ENCODE measurements at regions not wholly inside any gene's neighbourhood (a gene's known extent, or its start where the extent isn't known, plus 50 kb on each side); places are given as distances from the start of the nearest gene placed in this dataset.

DNA sequence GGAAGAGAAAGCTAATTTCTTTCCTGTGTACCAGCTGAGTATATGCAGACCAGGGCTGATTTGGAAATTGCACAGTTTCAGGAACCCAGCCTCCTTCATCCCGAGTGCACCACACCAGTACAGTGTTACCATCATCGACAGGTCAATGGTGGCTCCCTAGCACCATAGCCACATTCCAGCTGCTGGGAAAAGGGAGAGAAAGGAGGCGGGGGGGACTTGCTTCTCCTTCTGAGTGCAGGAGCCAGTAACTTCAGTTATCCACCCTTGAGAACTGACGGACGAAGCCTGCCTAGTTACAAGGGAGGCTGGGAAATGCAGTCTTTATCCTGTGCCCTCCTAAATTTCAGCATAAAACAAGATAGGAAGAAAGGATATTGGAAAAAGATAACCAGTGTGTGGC lies 129.7 kb upstream of the PRICKLE2 start:
- WGBS (ENCODE audit: extremely low coverage, insufficient coverage, insufficient read length), result no CpG with 5 or more reads among the region's 5 CpGs
- H3K18ac ChIP-seq (ENCODE audit: low read length), result peak overlapping the region; percentile 94

DNA sequence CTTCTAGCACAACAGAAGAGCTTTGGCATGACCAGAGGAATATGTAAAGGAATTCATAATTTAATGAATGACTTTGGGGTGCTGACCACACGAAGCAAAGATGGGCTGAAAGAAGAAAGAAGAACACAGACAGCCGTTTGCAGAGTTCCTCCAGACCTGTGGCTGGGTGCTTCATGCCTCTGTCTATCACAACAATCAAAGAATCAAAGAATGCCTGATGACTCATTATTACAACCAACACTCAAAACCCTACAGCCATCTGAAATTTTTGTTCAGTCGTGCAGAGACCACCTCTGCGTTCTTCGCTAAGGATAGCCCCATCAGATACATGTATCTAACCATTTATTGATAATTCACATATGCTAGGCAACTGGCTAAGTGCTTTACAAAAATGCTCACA lies 129.0 kb upstream of the PRICKLE2 start:
- Histone ChIP-seq H4K91ac (ENCODE audit: low read depth, low read length) (no peak overlapping the region), H3K9ac (ENCODE audit: low read length) (no peak overlapping the region), H2AFZ (ENCODE audit: insufficient read depth, low read length, poor library complexity) (no peak overlapping the region), H3K4me3 (ENCODE audit: low read depth, low read length) (no peak overlapping the region), H4K12ac (ENCODE audit: low read depth, low read length) (no peak overlapping the region), H3K79me2 (ENCODE audit: control insufficient read depth, insufficient read depth, low read length, poor library complexity) (peaks cover 2% of the 10 kb centered on the region), H3K27me3 (ENCODE audit: insufficient read depth, low read length) (no peaks in the 10 kb centered on the region), H3K4ac (ENCODE audit: low read depth, low read length) (no peak overlapping the region), H3K9me3 (ENCODE audit: insufficient read depth, low read depth, low read length) (no peaks in the 10 kb centered on the region), H2AK5ac (ENCODE audit: low read length) (no peak overlapping the region), H3K23ac (ENCODE audit: low read length) (no peak overlapping the region), H4K8ac (ENCODE audit: low read depth, low read length) (peak overlapping the region; percentile 45), H3K4me2 (ENCODE audit: low read length) (no peak overlapping the region), H3K27ac (ENCODE audit: low read depth, low read length) (peak overlapping the region; percentile 55), H2BK5ac (ENCODE audit: low read depth, low read length, poor library complexity) (peak overlapping the region; percentile 63), H3K18ac (ENCODE audit: low read length) (peak overlapping the region; percentile 46), H2BK12ac (ENCODE audit: low read length) (peak overlapping the region; percentile 61), H3K79me1 (ENCODE audit: low read length) (peaks cover 27% of the 10 kb centered on the region), H3K14ac (ENCODE audit: low read length) (peak overlapping the region; percentile 55), H3K4me1 (ENCODE audit: control insufficient read depth in 1 of 2, insufficient read depth in 2 of 2, low read length in 2 of 2) (peaks cover 19 to 34% of the 10 kb centered on the region in 2 experiments), H2BK120ac (ENCODE audit: insufficient read depth, low read length, poor library complexity) (peak overlapping the region; percentile 43), H3K36me3 (ENCODE audit: control insufficient read depth in 1 of 2, insufficient read depth in 2 of 2, low read length in 2 of 2) (no peaks in the 10 kb centered on the region)
- WGBS (ENCODE audit: extremely low coverage, insufficient coverage, insufficient read length), result no CpG with 5 or more reads among the region's 5 CpGs
- peak in 1 of 2 donors; percentile 6 for DNase-seq

More for the DNA sequence above, 129.7 kb upstream of the PRICKLE2 start:
- Histone ChIP-seq H2BK12ac (ENCODE audit: low read length) (peak overlapping the region; percentile 98), H3K9ac (ENCODE audit: low read length) (no peak overlapping the region), H3K79me2 (ENCODE audit: control insufficient read depth, insufficient read depth, low read length, poor library complexity) (peaks cover 2% of the 10 kb centered on the region), H3K14ac (ENCODE audit: low read length) (peak overlapping the region; percentile 59), H4K8ac (ENCODE audit: low read depth, low read length) (peak overlapping the region; percentile 79), H3K36me3 (ENCODE audit: control insufficient read depth in 1 of 2, insufficient read depth in 2 of 2, low read length in 2 of 2) (no peaks in the 10 kb centered on the region), H2AFZ (ENCODE audit: insufficient read depth, low read length, poor library complexity) (peak overlapping the region; percentile 56), H3K27ac (ENCODE audit: low read depth, low read length) (peak overlapping the region; percentile 55), H3K27me3 (ENCODE audit: insufficient read depth, low read length) (no peaks in the 10 kb centered on the region), H2BK120ac (ENCODE audit: insufficient read depth, low read length, poor library complexity) (peak overlapping the region; percentile 93), H2AK5ac (ENCODE audit: low read length) (peak overlapping the region; percentile 80), H3K4me1 (ENCODE audit: control insufficient read depth in 1 of 2, insufficient read depth in 2 of 2, low read length in 2 of 2) (peaks cover 19 to 34% of the 10 kb centered on the region in 2 experiments), H3K23ac (ENCODE audit: low read length) (no peak overlapping the region), H4K91ac (ENCODE audit: low read depth, low read length) (peak overlapping the region; percentile 89), H3K79me1 (ENCODE audit: low read length) (peaks cover 27% of the 10 kb centered on the region), H3K9me3 (ENCODE audit: insufficient read depth, low read depth, low read length) (no peaks in the 10 kb centered on the region), H2BK5ac (ENCODE audit: low read depth, low read length, poor library complexity) (peak overlapping the region; percentile 88), H4K12ac (ENCODE audit: low read depth, low read length) (peak overlapping the region; percentile 17), H3K4me2 (ENCODE audit: low read length) (no peak overlapping the region), H3K4ac (ENCODE audit: low read depth, low read length) (peak overlapping the region; percentile 43), H3K4me3 (ENCODE audit: low read depth, low read length) (no peak overlapping the region)
- DNase-seq, result no peak

DNA sequence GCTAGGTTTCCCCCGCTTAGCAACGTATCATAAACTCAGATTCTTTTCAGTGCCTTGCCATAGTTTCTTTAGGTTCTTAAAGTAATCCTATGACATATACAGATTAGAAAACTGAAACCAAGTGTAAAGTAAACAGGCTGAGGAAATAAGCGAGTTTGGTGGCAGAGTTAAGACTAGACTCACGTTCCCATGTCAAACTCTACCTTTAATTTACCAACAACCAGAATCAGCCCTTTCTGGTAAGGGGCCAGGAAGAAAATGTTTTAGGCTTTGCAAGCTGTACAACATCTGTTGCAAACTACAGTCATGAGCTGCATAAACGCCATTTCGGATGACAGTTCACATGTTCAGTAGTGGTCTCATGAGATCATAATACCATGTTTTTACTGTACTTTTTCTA lies 128.0 kb upstream of the PRICKLE2 start:
- no peak overlapping the region for H3K23ac ChIP-seq (ENCODE audit: low read length)
- H2BK12ac ChIP-seq (ENCODE audit: low read length), result peak overlapping the region; percentile 74
- no peak overlapping the region for H2AK5ac ChIP-seq (ENCODE audit: low read length)
- peaks cover 19 to 32% of the 10 kb centered on the region in 2 experiments for H3K4me1 ChIP-seq (ENCODE audit: control insufficient read depth in 1 of 2, insufficient read depth in 2 of 2, low read length in 2 of 2)
- peak overlapping the region; percentile 54 for H3K14ac ChIP-seq (ENCODE audit: low read length)
- no peak overlapping the region for H4K12ac ChIP-seq (ENCODE audit: low read depth, low read length)
- DNase-seq, result no peak
- peak overlapping the region; percentile 66 for H2BK5ac ChIP-seq (ENCODE audit: low read depth, low read length, poor library complexity)
- H2BK120ac ChIP-seq (ENCODE audit: insufficient read depth, low read length, poor library complexity), result peak overlapping the region; percentile 73
- no peak overlapping the region for H3K18ac ChIP-seq (ENCODE audit: low read length)
- H3K9me3 ChIP-seq (ENCODE audit: insufficient read depth, low read depth, low read length), result no peaks in the 10 kb centered on the region
- H3K27me3 ChIP-seq (ENCODE audit: insufficient read depth, low read length), result no peaks in the 10 kb centered on the region
- no peak overlapping the region for H3K4me3 ChIP-seq (ENCODE audit: low read depth, low read length)
- no peak overlapping the region for H4K8ac ChIP-seq (ENCODE audit: low read depth, low read length)
- H3K36me3 ChIP-seq (ENCODE audit: control insufficient read depth in 1 of 2, insufficient read depth in 2 of 2, low read length in 2 of 2), result no peaks in the 10 kb centered on the region
- peak overlapping the region; percentile 78 for H4K91ac ChIP-seq (ENCODE audit: low read depth, low read length)
- peak overlapping the region; percentile 60 for H3K4ac ChIP-seq (ENCODE audit: low read depth, low read length)
- peaks cover 27% of the 10 kb centered on the region for H3K79me1 ChIP-seq (ENCODE audit: low read length)
- no CpG with 5 or more reads among the region's 6 CpGs for whole genome bisulfite sequencing (ENCODE audit: extremely low coverage, insufficient coverage, insufficient read length)
- no peak overlapping the region for H2AFZ ChIP-seq (ENCODE audit: insufficient read depth, low read length, poor library complexity)
- no peak overlapping the region for H3K9ac ChIP-seq (ENCODE audit: low read length)
- no peak overlapping the region for H3K27ac ChIP-seq (ENCODE audit: low read depth, low read length)
- no peak overlapping the region for H3K4me2 ChIP-seq (ENCODE audit: low read length)
- peaks cover 2% of the 10 kb centered on the region for H3K79me2 ChIP-seq (ENCODE audit: control insufficient read depth, insufficient read depth, low read length, poor library complexity)

DNA sequence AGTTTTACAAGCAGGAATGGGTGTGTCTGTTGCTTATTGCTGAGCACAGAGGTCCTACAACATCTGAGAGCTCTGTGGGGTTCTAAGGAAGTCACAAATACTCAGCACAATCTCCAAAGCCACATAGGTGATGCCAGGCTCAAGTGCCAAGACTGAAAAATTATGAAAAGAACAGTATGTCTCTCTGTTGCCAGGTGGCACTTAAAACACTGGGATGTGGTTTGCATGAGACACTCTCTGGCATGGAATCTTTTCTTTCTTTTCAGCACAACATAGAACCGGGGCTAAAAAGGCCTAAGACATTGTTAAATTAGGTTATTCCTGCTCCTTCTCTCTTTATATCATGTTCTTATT lies 127.3 kb upstream of the PRICKLE2 start:
- Histone ChIP-seq H2AK5ac (ENCODE audit: low read length) (no peak overlapping the region), H3K9ac (ENCODE audit: low read length) (no peak overlapping the region), H3K27me3 (ENCODE audit: insufficient read depth, low read length) (no peaks in the 10 kb centered on the region), H4K91ac (ENCODE audit: low read depth, low read length) (peak overlapping the region; percentile 62), H3K23ac (ENCODE audit: low read length) (no peak overlapping the region), H3K27ac (ENCODE audit: low read depth, low read length) (peak overlapping the region; percentile 66), H3K4me1 (ENCODE audit: control insufficient read depth in 1 of 2, insufficient read depth in 2 of 2, low read length in 2 of 2) (peaks cover 19 to 32% of the 10 kb centered on the region in 2 experiments), H2BK5ac (ENCODE audit: low read depth, low read length, poor library complexity) (peak overlapping the region; percentile 65), H3K9me3 (ENCODE audit: insufficient read depth, low read depth, low read length) (no peaks in the 10 kb centered on the region), H3K18ac (ENCODE audit: low read length) (no peak overlapping the region), H4K8ac (ENCODE audit: low read depth, low read length) (no peak overlapping the region), H3K14ac (ENCODE audit: low read length) (peak overlapping the region; percentile 8), H4K12ac (ENCODE audit: low read depth, low read length) (no peak overlapping the region), H3K4ac (ENCODE audit: low read depth, low read length) (peak overlapping the region; percentile 1), H2AFZ (ENCODE audit: insufficient read depth, low read length, poor library complexity) (no peak overlapping the region), H3K79me1 (ENCODE audit: low read length) (peaks cover 27% of the 10 kb centered on the region), H2BK12ac (ENCODE audit: low read length) (peak overlapping the region; percentile 28), H3K79me2 (ENCODE audit: control insufficient read depth, insufficient read depth, low read length, poor library complexity) (peaks cover 2% of the 10 kb centered on the region), H2BK120ac (ENCODE audit: insufficient read depth, low read length, poor library complexity) (peak overlapping the region; percentile 15), H3K4me2 (ENCODE audit: low read length) (peak overlapping the region; percentile 8), H3K36me3 (ENCODE audit: control insufficient read depth in 1 of 2, insufficient read depth in 2 of 2, low read length in 2 of 2) (no peaks in the 10 kb centered on the region), H3K4me3 (ENCODE audit: low read depth, low read length) (no peak overlapping the region)
- WGBS (ENCODE audit: extremely low coverage, insufficient coverage, insufficient read length), result no CpG with 5 or more reads among the region's 1 CpG
- DNase-seq, result no peak

All from trophoblast cell (in vitro differentiated cells and primary cell).